HG03175 (cell line): ENCODE measurements at regions not wholly inside any gene's neighbourhood (a gene's known extent, or its start where the extent isn't known, plus 50 kb on each side); places are given as distances from the start of the nearest gene placed in this dataset.
"Not testable (repeated sequence)": the region's sequence is repeated elsewhere in the genome, so short reads cannot be mapped to it uniquely, and the experiment has no call there.

Source experiments
- ATAC-seq: cut with Tn5 transposase; IDR thresholded peaks from one replicate; pipeline ENCODE4 v1.9.1; 2021; ENCODE audit warnings: mild to moderate bottlenecking, moderate library complexity; ENCODE audit not compliant: unreplicated experiment

GRCh38 chr5:125914471-125914870 is 508.7 kb upstream of the GRAMD2B start:
- no peak for ATAC-seq

- ATAC-seq = not testable (repeated sequence)
Measured at GRCh38 chr5:125923958-125924357, 499.3 kb upstream of the GRAMD2B start.

DNA sequence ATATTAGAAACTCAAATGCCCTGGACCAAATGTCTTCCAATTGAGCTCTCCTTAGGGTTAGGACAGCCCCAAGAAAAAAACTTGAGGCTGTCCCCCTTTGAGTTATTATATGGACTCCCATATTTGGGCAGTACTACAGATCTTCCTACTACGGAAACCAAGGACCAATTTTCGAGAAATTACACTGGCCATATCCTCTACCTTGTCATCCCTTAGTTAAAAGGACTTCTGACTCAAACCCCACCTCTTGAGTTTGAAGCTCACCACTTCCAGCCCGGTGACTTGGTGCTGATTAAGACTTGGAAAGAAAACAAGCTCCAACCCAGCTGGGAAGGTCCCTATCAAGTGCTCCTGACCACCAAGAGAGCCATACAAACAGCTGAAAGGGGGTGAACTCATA is 497.0 kb upstream of the GRAMD2B start:
- no peak for ATAC-seq

DNA sequence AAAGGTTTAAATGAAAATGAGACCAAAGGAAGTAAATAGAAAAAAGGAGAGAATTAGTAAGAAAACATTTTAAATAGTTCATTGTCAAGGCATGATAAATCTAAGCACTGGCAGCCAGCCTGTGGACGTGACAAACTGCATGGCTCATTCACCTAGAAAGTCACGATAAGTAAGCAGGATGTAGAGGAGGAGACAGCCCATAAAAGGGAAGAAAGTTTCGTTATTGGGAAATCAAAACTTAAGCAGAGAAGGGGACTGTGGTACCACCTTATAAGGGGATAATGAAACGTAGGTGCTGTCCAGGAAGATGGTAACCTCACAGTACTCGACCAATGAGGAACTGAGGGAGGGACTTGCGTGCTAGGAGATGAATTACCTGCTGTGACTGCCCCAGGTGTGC is 494.5 kb upstream of the GRAMD2B start:
- no peak for ATAC-seq

DNA sequence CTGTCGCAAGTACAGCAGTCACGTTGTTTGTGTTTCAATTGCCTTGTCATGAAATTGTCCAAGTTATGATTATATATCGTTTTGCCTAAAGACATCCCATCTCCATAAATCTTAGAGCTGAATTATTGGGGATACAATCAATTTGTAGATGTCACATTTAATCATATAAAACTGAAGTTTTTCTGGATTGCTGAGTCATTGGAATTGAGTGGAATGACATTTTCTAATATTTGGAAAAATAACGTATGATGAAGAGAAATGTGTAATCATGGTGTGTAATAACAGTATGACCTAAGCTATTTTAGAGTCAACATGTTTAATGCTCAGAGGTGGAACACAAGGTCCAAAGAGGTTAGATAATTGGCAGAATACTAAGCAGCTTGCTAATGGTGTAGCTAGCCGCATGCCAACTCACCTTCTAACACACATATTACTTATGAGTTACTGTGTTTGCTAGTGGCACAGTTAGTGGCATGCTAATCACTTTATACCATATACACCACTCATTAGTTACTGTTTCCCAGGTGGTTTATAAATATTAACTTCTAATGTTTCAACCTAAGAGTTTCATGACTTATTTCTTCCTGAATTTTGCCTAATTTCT is 473.1 kb upstream of the GRAMD2B start:
- no peak for ATAC-seq

- peak; percentile 100 for ATAC-seq
Measured at GRCh38 chr5:125961150-125961549, 462.1 kb upstream of the GRAMD2B start.

DNA sequence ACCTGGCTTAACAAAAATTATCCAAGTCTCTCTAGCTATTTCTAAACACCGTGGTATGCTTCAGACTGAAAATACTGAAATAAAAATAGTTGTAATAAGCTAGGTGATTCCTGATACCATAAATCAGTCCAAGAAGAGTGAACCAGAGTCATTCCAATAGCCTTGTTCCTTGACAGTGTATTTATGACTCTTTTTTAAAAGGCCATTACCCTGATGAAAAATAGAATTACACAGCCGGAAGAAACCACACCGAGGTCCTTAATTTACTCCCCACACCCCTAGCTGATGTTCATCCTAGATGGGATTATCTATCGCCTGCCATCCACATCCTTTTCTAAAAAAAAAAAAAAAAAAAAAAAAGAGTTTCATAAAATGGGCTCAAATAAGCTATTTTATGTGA is 457.6 kb upstream of the GRAMD2B start:
- ATAC-seq = no peak

GRCh38 chr5:125967576-125967975 is 455.6 kb upstream of the GRAMD2B start:
- ATAC-seq = no peak

DNA sequence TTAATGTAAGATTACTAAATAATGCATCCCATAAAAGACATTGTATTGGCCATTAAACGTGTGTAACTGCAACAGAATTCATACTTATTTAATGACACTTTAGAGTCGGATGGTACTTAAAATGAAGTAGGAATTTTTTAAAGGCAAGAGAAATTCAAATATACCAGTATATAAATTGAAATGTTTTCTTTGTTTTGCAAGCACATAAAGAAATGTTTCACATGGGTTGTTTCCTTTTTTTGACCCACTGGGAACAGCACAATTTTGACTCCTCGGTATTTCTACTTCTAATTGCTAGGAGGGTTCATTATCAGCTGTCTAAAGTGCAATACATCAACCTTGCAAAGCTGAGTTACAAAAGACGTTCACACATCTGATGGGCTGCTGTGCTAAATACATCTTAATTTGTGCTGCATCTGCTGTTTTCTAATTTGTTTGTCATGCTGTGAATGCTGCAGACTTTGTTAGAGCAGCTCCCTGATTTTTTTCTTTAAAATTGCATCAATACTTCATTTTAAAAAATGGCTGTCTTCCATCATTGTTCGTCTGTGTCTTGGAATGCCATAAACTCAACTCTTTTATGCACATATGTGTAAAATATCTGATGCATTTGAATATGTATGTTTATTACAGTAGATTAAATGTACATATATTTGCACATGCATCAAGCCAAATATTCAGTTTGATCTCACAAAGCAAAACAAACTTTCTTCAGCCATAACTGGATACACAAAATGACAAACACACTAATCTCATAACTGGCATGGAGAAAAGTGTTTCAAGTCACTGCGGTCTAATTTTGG is 454.0 kb upstream of the GRAMD2B start:
- ATAC-seq = no peak

DNA sequence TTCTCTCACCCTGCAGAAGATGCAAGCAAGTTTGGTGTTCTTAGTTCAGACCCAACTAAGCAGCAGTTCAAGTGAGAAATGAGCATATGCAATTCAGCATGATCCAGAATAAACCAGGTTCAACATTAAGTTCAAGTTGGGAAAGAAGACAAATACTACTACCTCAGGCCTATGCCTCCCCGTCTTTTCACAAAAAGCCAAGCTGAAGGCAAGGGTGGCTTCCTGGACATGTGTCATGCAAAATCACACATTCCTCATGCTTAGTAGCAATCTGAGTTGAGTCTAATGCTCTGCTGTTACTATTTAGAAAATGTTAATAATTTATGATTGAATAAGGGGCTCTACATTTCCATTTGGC is 453.4 kb upstream of the GRAMD2B start:
- no peak for ATAC-seq

GRCh38 chr5:125970631-125971307 is 452.4 kb upstream of the GRAMD2B start:
- ATAC-seq = no peak

GRCh38 chr5:125972706-125973105 is 450.5 kb upstream of the GRAMD2B start:
- no peak for ATAC-seq

- no peak for ATAC-seq
Measured at GRCh38 chr5:125974679-125975078, 448.5 kb upstream of the GRAMD2B start.

- ATAC-seq = no peak
Measured at GRCh38 chr5:125976421-125977000, 446.7 kb upstream of the GRAMD2B start.

GRCh38 chr5:125978015-125978414 is 445.2 kb upstream of the GRAMD2B start:
- no peak for ATAC-seq

DNA sequence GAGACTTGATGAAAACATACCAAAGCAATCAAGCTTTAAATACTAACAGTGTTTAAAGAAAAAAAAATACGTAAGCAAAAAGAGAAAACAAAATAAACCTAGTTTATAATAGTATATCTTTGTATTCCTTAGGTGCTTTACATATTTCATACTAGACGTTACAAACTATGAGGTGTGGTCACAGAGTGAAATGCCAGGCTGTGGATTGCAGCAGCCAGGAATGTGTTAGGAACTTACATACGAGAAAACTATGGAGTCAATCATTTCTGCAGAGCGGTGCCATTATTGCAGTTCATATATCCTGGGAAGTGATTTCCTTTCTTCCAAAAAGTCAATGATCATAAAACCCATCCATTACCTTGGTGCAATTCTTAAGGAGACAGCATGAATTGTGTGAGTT is 443.6 kb upstream of the GRAMD2B start:
- no peak for ATAC-seq

- ATAC-seq = no peak
Measured at GRCh38 chr5:125981016-125981415, 442.2 kb upstream of the GRAMD2B start.

- no peak for ATAC-seq
Measured at GRCh38 chr5:125987677-125988255, 435.4 kb upstream of the GRAMD2B start.

DNA sequence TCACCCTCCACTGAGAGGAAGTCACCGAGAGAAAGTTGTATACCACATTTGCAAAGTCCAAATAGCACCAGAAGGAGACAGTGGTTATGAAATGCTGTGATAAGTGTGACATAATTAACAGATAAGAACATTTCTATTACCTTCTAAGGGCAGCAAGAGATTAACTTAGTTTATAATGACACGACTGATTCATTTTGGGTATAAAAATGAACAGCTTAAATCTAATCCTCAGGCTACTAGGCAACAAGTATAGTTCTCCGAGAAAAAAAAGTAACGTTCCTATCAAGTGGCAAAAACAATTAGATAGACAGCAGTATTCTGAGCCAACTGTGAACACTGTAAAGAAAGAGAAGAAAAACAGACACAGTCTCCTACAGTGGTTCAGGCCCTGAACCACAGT is 431.2 kb upstream of the GRAMD2B start:
- no peak for ATAC-seq

DNA sequence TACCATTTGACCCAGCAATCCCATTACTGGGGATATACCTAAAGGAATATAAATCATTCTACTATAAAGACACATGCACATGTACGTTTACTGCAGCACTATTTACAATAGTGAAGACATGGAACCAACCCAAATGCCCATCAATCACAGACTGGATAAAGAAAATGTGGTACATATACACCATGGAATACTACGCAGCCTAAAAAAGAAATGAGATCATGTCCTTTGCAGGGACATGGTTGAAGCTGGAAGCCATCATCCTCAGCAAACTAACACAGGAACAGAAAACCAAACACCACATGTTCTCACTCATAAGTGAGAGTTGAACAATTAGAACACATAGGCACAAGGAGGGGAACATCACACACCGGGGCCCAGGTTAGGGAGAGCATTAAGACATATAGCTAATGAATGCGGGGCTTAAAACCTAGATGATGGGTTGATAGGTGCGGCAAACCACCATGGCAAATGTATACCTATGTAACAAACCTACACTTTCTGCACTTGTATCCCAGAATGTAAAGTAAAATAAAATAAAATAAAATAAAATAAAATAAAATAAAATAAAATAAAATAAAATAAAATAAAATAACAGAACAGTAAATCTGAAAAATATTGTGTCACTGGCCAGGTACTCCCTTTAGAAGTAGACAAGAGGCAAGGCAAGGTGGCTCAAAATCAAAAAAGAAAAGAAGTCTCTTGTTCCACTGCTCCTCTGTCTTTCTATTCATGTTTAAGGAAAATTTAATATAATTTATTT is 423.8 kb upstream of the GRAMD2B start:
- not testable (repeated sequence) for ATAC-seq

DNA sequence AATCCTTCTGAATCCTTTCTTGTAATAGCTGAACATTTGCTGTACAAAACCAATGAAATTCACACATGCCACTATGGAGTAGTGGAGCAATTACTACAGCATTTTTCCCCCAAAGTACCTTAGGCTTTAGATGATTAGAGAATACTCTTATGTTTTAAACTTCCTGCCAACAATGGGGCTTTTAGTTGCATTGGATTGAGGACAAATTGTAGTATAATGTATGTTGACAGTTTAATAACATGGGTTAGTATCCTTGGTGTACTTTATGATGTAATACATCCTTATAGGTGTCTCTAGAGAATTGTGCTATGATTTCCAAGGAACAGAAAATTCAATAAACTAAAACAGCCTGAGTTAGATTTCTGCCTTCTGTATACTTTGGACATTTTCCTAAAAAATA is 422.7 kb upstream of the GRAMD2B start:
- no peak for ATAC-seq
